HFFc6 (cell line): ENCODE measurements at regions not wholly inside any gene's neighbourhood (a gene's known extent, or its start where the extent isn't known, plus 50 kb on each side); places are given as distances from the start of the nearest gene placed in this dataset.
A peak's percentile ranks its signal among the peaks of the same experiment; 100 is the strongest.

Experiments used
- DNase-seq: peaks from one replicate; pipeline ENCODE4 v3.0.0-alpha.2; 2018
- H3K27ac Mint-ChIP-seq: 2 replicates; pipeline ENCODE4 v1.8.0; 2020; ENCODE audit warnings: mild to moderate bottlenecking, mixed read lengths
- H3K27me3 Mint-ChIP-seq: 2 replicates; pipeline ENCODE4 v1.8.0; 2021; ENCODE audit warnings: mild to moderate bottlenecking, moderate library complexity, mixed read lengths; ENCODE audit not compliant: insufficient read depth
- H3K36me3 Mint-ChIP-seq: 2 replicates; pipeline ENCODE4 v1.8.0; 2021; ENCODE audit warnings: low read depth, mixed read lengths
- H3K4me1 Mint-ChIP-seq: 2 replicates; pipeline ENCODE4 v1.8.0; 2020; ENCODE audit warnings: low read depth, mixed read lengths
- H3K4me3 Mint-ChIP-seq: 2 replicates; pipeline ENCODE4 v1.8.0; 2020; ENCODE audit warnings: mild to moderate bottlenecking, moderate library complexity, mixed read lengths
- H3K9me3 Mint-ChIP-seq: 2 replicates; pipeline ENCODE4 v1.8.0; 2020; ENCODE audit warnings: mild to moderate bottlenecking, mixed read lengths
- CTCF ChIP-seq: fragments of 200-600 bp; sonication (generic); IDR thresholded peaks from 2 replicates; pipeline ENCODE4 v1.5.0; 2021; ENCODE audit warnings: antibody characterized with exemption, mild to moderate bottlenecking

- Mint-ChIP-seq H3K27me3 (peaks cover 9% of the 10 kb centered on the region), H3K36me3 (no peaks in the 10 kb centered on the region), H3K4me1 (peaks cover 41% of the 10 kb centered on the region), H3K27ac (peak overlapping the region; percentile 25; the same call in 1 of the 2 replicates), H3K9me3 (no peaks in the 10 kb centered on the region), H3K4me3 (peak overlapping the region; percentile 36)
- DNase-seq: no peak
- no peak for TF ChIP-seq CTCF
Observed at GRCh38 chr15:67999320-68000100, 54.6 kb upstream of the PIAS1 start.

- H3K4me3 Mint-ChIP-seq: no peak overlapping the region
- H3K27ac Mint-ChIP-seq: no peak overlapping the region
- H3K27me3 Mint-ChIP-seq: peaks cover 4% of the 10 kb centered on the region
- no peaks in the 10 kb centered on the region for H3K36me3 Mint-ChIP-seq
- H3K9me3 Mint-ChIP-seq: no peaks in the 10 kb centered on the region
- peaks cover 41% of the 10 kb centered on the region for H3K4me1 Mint-ChIP-seq
- no peak for DNase-seq
- no peak for TF ChIP-seq CTCF
Observed at GRCh38 chr15:68000754-68001153, 53.4 kb upstream of the PIAS1 start.

- Mint-ChIP-seq H3K36me3 (no peaks in the 10 kb centered on the region), H3K9me3 (no peaks in the 10 kb centered on the region), H3K27me3 (peaks cover 4% of the 10 kb centered on the region), H3K4me3 (no peak overlapping the region), H3K27ac (no peak overlapping the region), H3K4me1 (peaks cover 41% of the 10 kb centered on the region)
- no peak for DNase-seq
- no peak for TF ChIP-seq CTCF
Observed at GRCh38 chr15:68001811-68002210, 52.3 kb upstream of the PIAS1 start.

GRCh38 chr15:68003297-68003696, 50.8 kb upstream of the PIAS1 start:
- Mint-ChIP-seq H3K36me3 (peaks cover 11% of the 10 kb centered on the region), H3K9me3 (peaks cover 11% of the 10 kb centered on the region), H3K27me3 (peaks cover 13% of the 10 kb centered on the region), H3K4me3 (no peak overlapping the region), H3K4me1 (peaks cover 30% of the 10 kb centered on the region), H3K27ac (no peak overlapping the region)
- no peak for DNase-seq
- TF ChIP-seq CTCF: no peak
